HG02642 (cell line): ENCODE measurements at regions not wholly inside any gene's neighbourhood (a gene's known extent, or its start where the extent isn't known, plus 50 kb on each side); places are given as distances from the start of the nearest gene placed in this dataset.

Experiments used
- ATAC-seq: cut with Tn5 transposase; IDR thresholded peaks from one replicate; pipeline ENCODE4 v1.9.1; 2021; ENCODE audit warnings: mild to moderate bottlenecking; ENCODE audit not compliant: unreplicated experiment, poor library complexity

GRCh38 chr4:163582703-163583102 lies 88.2 kb downstream of the TMA16 start:
- ATAC-seq: no peak

DNA sequence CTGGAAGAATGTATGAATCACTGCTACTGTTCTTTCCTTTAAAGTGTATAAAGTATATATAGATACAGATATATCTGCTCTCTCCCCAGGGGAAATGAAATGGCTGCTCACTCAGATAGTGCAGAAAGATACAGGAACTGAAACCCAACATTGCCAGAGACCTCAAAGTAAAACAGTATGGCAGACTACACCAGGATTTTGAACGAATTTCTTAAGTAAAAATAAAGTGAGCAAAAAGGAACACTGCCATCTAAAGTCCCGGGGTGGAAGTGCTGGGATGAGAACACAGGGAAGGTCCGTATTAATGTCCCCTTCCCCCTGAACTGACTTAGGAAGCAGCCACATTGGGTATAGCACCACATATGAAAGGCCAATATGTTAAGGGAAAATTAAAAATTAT lies 93.4 kb downstream of the TMA16 start:
- ATAC-seq: peak; percentile 60

DNA sequence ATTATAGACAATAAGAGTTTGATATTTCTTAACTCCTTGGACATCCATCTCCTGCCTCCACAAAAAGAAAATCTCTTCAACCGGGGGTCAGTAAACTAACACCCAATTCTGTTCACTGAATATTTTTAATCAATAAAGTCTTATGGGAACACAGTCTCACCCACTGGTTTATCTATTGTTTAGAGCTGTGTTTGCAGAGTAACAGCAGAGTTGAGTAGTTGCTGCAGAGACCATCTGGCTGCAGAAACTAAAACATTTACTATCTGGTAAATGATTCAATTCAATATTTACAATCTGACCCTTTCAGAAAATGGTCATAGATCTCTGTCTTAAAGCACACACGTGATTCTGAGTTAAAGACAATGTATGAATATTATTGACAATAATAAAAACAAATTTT lies 94.0 kb downstream of the TMA16 start:
- no peak for ATAC-seq

- ATAC-seq: peak; percentile 38
Observed at GRCh38 chr4:163590103-163590502, 95.6 kb downstream of the TMA16 start.

- peak; percentile 1 for ATAC-seq
Observed at GRCh38 chr4:163590619-163591264, 96.3 kb downstream of the TMA16 start.

- peak; percentile 81 for ATAC-seq
Observed at GRCh38 chr4:163591614-163592020, 97.1 kb downstream of the TMA16 start.

- ATAC-seq: no peak
Observed at GRCh38 chr4:163592212-163592611, 97.7 kb downstream of the TMA16 start.

GRCh38 chr4:163595580-163595979 lies 101.1 kb downstream of the TMA16 start:
- ATAC-seq: no peak

DNA sequence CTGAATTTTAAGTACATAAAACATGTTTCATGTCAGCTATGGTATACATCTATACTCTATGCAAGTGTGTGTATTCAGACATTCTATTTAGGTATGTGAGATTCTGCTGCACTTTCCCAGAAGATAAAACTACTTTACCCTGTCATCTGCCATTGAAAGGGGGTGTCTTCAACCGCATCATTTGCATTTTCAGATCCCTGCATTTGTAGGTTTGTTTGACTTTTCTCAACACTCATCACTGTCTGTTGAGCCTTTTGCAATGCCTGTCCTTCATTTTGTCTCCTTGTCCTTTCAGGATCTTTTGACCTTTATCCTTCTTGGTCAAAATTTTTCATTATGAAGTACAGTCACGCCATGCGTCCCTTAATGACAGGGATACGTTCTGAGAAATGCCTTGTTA lies 103.5 kb downstream of the TMA16 start:
- peak; percentile 79 for ATAC-seq

- ATAC-seq: peak; percentile 38
Observed at GRCh38 chr4:163598489-163598888, 104.0 kb downstream of the TMA16 start.

GRCh38 chr4:163600727-163601126 lies 106.2 kb downstream of the TMA16 start:
- ATAC-seq: peak; percentile 44

GRCh38 chr4:163603257-163603656 lies 108.8 kb downstream of the TMA16 start:
- ATAC-seq: no peak

DNA sequence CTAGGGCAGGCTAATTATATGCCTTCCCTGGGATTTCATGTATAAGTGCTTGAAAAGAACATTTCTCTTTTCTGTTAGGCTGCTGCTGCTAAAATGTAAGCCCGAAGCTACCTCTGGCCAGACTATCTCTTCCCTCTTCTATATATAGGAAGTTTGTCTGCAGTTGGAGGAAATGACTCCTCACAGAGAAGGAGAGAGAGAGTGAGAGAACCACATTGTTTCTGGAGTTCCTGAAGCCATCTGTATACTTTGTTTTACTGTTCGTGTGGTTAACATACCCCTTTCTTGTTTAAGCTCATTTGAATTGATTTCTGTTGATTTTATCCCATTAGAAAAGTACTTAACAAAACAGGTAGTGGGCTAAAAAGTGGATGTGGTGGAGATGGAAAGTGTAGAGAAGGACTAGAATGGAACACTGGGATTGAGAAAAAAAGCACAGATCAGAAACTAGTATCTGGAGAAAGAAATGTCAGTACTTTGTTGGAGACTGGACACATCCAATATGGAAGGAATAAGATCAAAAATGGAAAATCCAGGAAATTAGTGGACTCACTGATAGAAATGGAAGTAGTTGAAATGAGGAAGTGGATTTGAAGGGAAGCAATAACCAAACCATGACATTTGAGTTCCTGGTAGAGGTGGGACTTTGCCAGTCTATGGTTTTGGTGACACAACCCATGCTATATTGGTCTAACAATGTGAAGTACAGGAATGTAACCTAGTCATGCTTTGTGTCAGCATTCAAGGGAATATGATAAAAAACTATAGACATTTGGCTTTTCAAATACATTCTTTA lies 112.6 kb downstream of the TMA16 start:
- ATAC-seq: no peak

DNA sequence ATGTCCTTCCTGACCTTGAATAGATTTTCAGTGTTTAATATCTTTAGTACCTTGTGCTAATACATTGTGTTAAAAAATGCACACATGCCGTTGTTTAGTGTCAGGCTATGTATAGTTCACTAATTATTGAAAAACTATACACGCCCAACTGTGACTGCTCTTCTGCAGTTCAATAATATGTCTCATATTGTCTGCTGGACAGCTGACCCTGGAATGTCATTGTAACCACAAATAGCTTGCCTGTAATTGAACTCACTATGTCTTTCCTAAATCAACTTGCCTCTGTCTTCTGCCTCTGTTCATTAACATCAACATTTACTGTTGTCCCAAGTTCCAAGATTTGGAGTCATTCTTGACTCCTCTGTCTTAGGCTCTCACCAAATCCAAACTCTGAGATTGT lies 114.5 kb downstream of the TMA16 start:
- ATAC-seq: no peak

DNA sequence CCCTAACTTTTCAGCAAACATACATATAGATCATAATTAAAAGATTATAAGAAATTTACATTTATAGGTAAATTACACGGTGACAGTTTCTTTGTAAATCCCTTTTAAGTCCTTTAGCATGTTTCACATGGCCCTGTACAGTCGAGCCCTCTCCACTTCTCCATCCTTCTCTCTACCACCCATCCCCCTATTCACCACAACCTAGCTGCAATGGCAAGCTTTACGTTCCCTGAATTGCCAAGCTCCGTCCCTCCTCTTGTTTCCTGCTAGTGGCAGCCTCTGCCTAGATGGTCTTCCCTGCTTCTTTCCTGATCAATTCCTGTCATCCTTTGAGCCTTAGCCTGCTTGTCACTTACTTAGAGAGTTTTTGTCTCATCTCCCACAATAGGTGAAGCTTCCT lies 116.2 kb downstream of the TMA16 start:
- ATAC-seq: no peak

- ATAC-seq: no peak
Observed at GRCh38 chr4:163611182-163611581, 116.7 kb downstream of the TMA16 start.

DNA sequence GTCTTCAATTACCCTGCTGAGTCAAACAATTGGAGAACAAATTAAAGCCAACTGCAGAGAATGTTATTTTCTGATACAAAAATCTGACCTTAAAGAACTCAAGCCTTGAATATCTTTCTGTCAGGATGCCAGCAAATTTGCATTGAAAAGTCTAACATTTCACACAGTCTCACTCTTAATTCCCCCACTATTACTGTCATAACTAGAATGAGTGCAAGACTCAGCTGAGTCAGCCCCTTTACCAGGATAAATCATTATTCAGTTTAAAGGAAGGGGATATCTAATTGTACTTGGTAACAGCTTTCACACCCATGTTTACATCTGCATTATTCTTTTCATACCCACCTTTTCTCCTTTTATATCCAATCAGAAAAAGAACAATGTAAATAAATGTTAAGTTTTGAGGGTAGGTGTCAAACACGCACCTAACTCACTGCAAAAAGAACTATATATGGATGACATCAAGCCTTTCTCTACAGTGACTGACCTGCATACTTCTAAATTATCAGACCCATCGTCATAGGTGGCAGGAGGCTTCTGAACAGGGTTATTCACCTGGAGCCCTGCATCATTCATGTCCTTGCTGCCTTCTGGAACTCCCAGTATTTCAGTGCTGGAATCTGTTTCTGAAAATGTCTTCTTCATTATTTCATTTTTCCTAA lies 117.4 kb downstream of the TMA16 start:
- peak; percentile 74 for ATAC-seq

- ATAC-seq: peak; percentile 39
Observed at GRCh38 chr4:163612762-163613161, 118.3 kb downstream of the TMA16 start.

DNA sequence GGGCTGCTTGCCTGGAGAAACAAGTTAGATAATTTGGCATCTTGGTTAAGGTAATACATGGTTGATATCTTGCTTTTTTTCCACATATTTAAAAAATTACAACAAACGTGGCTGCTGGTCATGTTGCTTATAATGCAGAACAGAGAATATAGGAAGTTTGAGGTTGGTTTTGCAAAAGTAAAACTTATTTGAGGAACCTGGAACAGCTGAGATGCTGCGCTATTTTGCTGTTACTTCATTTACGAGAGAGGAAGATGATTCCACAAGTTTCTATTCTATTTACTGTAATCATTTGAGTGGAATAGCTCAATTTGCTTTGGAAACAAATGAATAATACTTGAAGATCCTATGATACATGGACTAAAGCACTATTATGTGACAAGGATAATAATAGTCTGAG lies 118.9 kb downstream of the TMA16 start:
- ATAC-seq: no peak

GRCh38 chr4:163614866-163615265 lies 120.4 kb downstream of the TMA16 start:
- no peak for ATAC-seq

GRCh38 chr4:163618845-163619244 lies 124.4 kb downstream of the TMA16 start:
- no peak for ATAC-seq
